Body of pancreas (tissue), 4 donors: ENCODE measurements at regions not wholly inside any gene's neighbourhood (a gene's known extent, or its start where the extent isn't known, plus 50 kb on each side); places are given as distances from the start of the nearest gene placed in this dataset.

ENCODE experiments used
- ATAC-seq: fragments of 150-250 bp; one replicate; pipeline ENCODE4 v1.9.1; 2016
- DNase-seq, 4 donors: peaks; one replicate each; pipeline ENCODE4 v3.0.0-alpha.2; 2019
- H3K27ac ChIP-seq, 4 donors: fragments of 200-600 bp; sonication (generic); 1 replicate in 3 of 4; 2 replicates in 1 of 4; pipeline versions ENCODE4 v1.5.1 to v1.6.1; 2016 to 2019; ENCODE audit warnings: mild to moderate bottlenecking in 1 of 4, mixed read lengths in 1 of 4, moderate library complexity in 1 of 4
- H3K27me3 ChIP-seq, 2 donors: fragments of 200-600 bp; sonication (generic); one replicate each; pipeline ENCODE4 v1.6.0; 2016; ENCODE audit warnings: mild to moderate bottlenecking in 1 of 2
- H3K36me3 ChIP-seq, 2 donors: fragments of 200-600 bp; sonication (generic); replicated peaks in 1 of 2; 2 replicates each; pipeline ENCODE4 v1.5.1; 2016; ENCODE audit warnings: low read depth in 2 of 2; ENCODE audit not compliant: insufficient read depth in 1 of 2
- H3K4me1 ChIP-seq: fragments of 200-600 bp; sonication (generic); one replicate; pipeline ENCODE4 v1.6.0; 2016
- H3K4me3 ChIP-seq, 2 donors: fragments of 200-600 bp; sonication (generic); 1 replicate in 1 of 2; 2 replicates in 1 of 2; pipeline ENCODE4 v1.5.1; 2016 to 2019
- H3K9me3 ChIP-seq, 3 donors: fragments of 200-600 bp; sonication (generic); 1 replicate in 2 of 3; 2 replicates in 1 of 3; pipeline ENCODE4 v1.5.1; 2016
- POLR2A ChIP-seq, 3 donors: fragments of 450-650 bp; IDR thresholded peaks; one replicate each; pipeline ENCODE4 v1.6.1; 2016; ENCODE audit warnings: antibody characterized with exemption in 3 of 3, mild to moderate bottlenecking in 2 of 3
- WGBS, 2 donors: methylation state at CpG; one replicate each; pipeline ENCODE4 v1.1.5; 2017; 5-methylcytosine and 5-hydroxymethylcytosine counted together
- intact Hi-C: fragments of 100-400 bp; cut with DNase I; formaldehyde crosslinking; loops from one replicate; pipeline ENCODE4 v1.15.1; 2023
- TF ChIP-seq, protein P1 (sequence below), 7 experiments: fragments of 450-650 bp in 4 of 7; fragments of 200-600 bp in 3 of 7; sonication (generic) in 3 of 7; IDR thresholded peaks; one replicate each; pipeline ENCODE4 v1.5.1; 2016 to 2019; ENCODE audit warnings: antibody characterized with exemption in 7 of 7

DNA sequence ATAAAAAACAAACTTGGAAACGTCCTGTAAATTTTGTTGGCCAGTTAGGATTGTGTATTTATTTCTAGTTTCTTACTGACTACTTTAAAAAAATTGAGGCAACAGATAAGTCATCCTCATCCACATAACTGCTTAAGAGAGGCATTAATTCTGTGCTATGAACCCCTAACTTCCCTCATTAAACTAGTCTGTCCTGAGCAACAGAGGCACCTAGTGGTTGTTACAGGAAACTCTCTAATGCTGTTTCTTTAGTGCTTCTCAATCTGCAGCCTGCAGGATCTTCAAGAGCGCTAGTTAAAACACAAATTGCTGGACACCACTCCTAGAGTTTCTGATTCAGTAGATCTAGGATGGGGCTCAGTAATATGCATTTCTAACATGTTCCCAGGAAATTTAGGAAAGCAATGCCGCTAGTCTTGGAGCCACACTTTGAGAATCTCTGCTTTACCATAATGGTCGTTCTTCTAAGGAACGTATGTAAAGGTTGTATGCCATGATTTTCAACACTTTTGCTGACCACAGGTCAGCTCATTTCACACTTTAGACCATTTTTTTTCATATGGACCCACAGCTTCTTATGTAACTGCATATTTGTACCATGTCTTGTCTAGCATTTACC lies 410.1 kb upstream of the SMARCA2 start:
- Histone ChIP-seq H3K9me3 (no peaks in the 10 kb centered on the region), H3K4me1 (no peaks in the 10 kb centered on the region), H3K27ac (no peak overlapping the region), H3K36me3 (no peaks in the 10 kb centered on the region), H3K27me3 (no peaks in the 10 kb centered on the region), H3K4me3 (no peak overlapping the region)
- ATAC-seq (no peak), DNase-seq (no peak)
- intact Hi-C loops, result no loop called here
- TF ChIP-seq, protein P1, sequence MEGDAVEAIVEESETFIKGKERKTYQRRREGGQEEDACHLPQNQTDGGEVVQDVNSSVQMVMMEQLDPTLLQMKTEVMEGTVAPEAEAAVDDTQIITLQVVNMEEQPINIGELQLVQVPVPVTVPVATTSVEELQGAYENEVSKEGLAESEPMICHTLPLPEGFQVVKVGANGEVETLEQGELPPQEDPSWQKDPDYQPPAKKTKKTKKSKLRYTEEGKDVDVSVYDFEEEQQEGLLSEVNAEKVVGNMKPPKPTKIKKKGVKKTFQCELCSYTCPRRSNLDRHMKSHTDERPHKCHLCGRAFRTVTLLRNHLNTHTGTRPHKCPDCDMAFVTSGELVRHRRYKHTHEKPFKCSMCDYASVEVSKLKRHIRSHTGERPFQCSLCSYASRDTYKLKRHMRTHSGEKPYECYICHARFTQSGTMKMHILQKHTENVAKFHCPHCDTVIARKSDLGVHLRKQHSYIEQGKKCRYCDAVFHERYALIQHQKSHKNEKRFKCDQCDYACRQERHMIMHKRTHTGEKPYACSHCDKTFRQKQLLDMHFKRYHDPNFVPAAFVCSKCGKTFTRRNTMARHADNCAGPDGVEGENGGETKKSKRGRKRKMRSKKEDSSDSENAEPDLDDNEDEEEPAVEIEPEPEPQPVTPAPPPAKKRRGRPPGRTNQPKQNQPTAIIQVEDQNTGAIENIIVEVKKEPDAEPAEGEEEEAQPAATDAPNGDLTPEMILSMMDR (IDR thresholded peaks at IDR 0.05), result peak in 4 of 7 experiments; percentile 24 to 42 (median 32)
- no peak for TF ChIP-seq POLR2A (IDR thresholded peaks at IDR 0.05)
- 39 to 59% methylated on average over 5 of the region's 5 CpGs for WGBS, 2 donors

DNA sequence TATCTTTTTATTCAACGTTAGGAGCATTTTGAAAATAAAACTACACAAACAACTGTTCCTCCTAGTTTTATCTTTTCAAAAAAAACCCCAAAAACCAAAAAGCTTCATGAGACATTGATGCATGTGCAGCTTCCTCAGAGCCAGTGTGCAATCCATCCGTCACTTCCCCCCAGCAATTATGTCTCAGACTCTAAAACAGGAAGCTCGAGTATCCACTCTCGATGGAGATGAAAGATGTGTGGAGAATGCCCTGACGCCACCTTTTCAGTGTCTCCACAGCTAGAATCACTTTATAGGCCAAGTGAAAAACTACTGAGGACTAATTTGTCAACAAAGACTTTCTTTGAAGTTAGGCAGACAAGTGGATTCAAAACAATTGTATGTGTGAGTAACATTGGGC lies 408.9 kb upstream of the SMARCA2 start:
- intact Hi-C loops, result no loop called here
- ATAC-seq (no peak), DNase-seq (no peak)
- TF ChIP-seq, protein P1 (IDR thresholded peaks at IDR 0.05), result no peak
- TF ChIP-seq POLR2A (IDR thresholded peaks at IDR 0.05), result no peak
- Histone ChIP-seq H3K27ac (no peak overlapping the region), H3K36me3 (no peaks in the 10 kb centered on the region), H3K27me3 (no peaks in the 10 kb centered on the region), H3K9me3 (no peaks in the 10 kb centered on the region), H3K4me1 (no peaks in the 10 kb centered on the region), H3K4me3 (no peak overlapping the region)
- 36 to 41% methylated on average over 5 of the region's 5 CpGs for WGBS, 2 donors

DNA sequence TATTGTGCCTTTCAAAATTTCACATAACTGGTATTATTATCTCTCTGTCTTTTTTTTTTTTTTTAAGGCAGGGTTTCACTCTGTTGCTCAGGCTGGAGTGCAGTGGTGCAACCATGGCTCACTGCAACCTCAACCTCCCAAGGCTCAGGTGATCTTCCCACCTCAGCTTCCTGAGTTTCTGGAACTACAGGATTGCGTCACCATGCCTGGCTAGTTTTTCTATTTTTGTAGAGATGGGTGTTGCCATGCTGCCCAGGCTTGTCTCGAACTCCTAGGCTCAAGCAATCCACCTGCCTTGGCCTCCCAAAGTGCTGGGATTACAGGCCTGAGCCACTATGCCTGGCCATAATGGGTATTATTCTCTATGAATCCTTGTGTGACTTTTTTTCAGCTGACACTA lies 402.3 kb upstream of the SMARCA2 start:
- H3K27me3 ChIP-seq, result no peaks in the 10 kb centered on the region
- no peaks in the 10 kb centered on the region for H3K36me3 ChIP-seq
- intact Hi-C loops, result no loop called here
- no peak overlapping the region for H3K27ac ChIP-seq
- no peaks in the 10 kb centered on the region for H3K9me3 ChIP-seq
- ATAC-seq, result no peak
- DNase-seq, result no peak
- TF ChIP-seq, protein P1 (IDR thresholded peaks at IDR 0.05), result no peak
- 76 to 81% methylated on average over 2 of the region's 2 CpGs for WGBS, 2 donors
- H3K4me1 ChIP-seq, result no peaks in the 10 kb centered on the region
- H3K4me3 ChIP-seq, result no peak overlapping the region

DNA sequence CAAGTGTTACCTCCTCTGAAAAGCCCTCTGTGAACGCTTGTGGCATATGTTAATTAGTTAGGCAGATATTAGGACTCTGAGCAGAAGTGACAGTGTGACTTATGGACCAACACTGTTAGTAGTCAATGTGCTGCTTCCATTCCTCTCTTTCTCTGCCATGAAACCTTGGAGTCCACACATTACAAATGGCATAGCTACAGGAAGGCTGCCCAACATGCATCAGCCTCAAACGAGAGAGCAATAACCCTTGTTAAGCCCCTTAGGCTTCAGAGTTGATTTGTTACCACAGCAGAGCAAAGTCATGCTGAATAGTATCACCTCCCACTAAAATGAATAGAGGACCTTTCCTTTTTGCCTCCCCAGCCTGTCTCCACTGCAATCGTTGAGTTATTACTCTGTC lies 397.7 kb upstream of the SMARCA2 start:
- no peak overlapping the region for H3K4me3 ChIP-seq
- H3K27me3 ChIP-seq, result no peaks in the 10 kb centered on the region
- H3K9me3 ChIP-seq, result no peaks in the 10 kb centered on the region
- TF ChIP-seq, protein P1 (IDR thresholded peaks at IDR 0.05), result no peak
- TF ChIP-seq POLR2A (IDR thresholded peaks at IDR 0.05), result no peak
- DNase-seq (no peak), ATAC-seq (no peak)
- intact Hi-C loops, result no loop called here
- H3K36me3 ChIP-seq, result no peaks in the 10 kb centered on the region
- WGBS, 2 donors, result 38 to 41% methylated on average over 3 of the region's 3 CpGs
- H3K4me1 ChIP-seq, result no peaks in the 10 kb centered on the region
- H3K27ac ChIP-seq, result no peak overlapping the region
